ENCODE measurements at regions not wholly inside any gene's neighbourhood (a gene's known extent, or its start where the extent isn't known, plus 50 kb on each side); places are given as distances from the start of the nearest gene placed in this dataset.

GRCh38 chr4:4656977-4657376 lies 115.1 kb upstream of the STX18 start:
- TF ChIP-seq POLR2AphosphoS5 (IDR thresholded peaks at IDR 0.05) = no peak
- TF ChIP-seq CTCF (IDR thresholded peaks at IDR 0.05) = no peak
- TF ChIP-seq POLR2A (IDR thresholded peaks at IDR 0.05) = no peak
- TF ChIP-seq EP300 (IDR thresholded peaks at IDR 0.05) = no peak
- no peak for DNase-seq
- Histone ChIP-seq H3K27me3 (no peaks in the 10 kb centered on the region), H3K4me1 (no peaks in the 10 kb centered on the region), H3K36me3 (peaks cover 0 to 9% (median 0%) of the 10 kb centered on the region in 4 donors), H3K9me3 (no peaks in the 10 kb centered on the region), H3K4me3 (no peak overlapping the region), H3K27ac (no peak overlapping the region)
- 95 to 100% (median 96%) methylated on average over 4 of the region's 4 CpGs for WGBS, 5 donors
- intact Hi-C loops (cut with DNase I; ENCODE audit: low total_unique reads) = no loop called here

- intact Hi-C loops (cut with DNase I; ENCODE audit: low total_unique reads) = no loop called here
- H3K4me3 ChIP-seq = no peak overlapping the region
- H3K27ac ChIP-seq = no peak overlapping the region
- no peaks in the 10 kb centered on the region for H3K9me3 ChIP-seq
- 92 to 97% (median 94%) methylated on average over 4 of the region's 4 CpGs for WGBS, 5 donors
- no peaks in the 10 kb centered on the region for H3K27me3 ChIP-seq
- DNase-seq = no peak
- no peaks in the 10 kb centered on the region for H3K4me1 ChIP-seq
- TF ChIP-seq EP300 (IDR thresholded peaks at IDR 0.05) (no peak), CTCF (IDR thresholded peaks at IDR 0.05) (no peak), POLR2AphosphoS5 (IDR thresholded peaks at IDR 0.05) (no peak), POLR2A (IDR thresholded peaks at IDR 0.05) (no peak)
- peaks cover 0 to 9% (median 0%) of the 10 kb centered on the region in 4 donors for H3K36me3 ChIP-seq
These were observed 114.1 kb upstream of the STX18 start for GRCh38 chr4:4655901-4656300.

- no peak overlapping the region for H3K4me3 ChIP-seq
- no peak for TF ChIP-seq POLR2A (IDR thresholded peaks at IDR 0.05)
- no peak for TF ChIP-seq POLR2AphosphoS5 (IDR thresholded peaks at IDR 0.05)
- TF ChIP-seq EP300 (IDR thresholded peaks at IDR 0.05) = no peak
- TF ChIP-seq CTCF (IDR thresholded peaks at IDR 0.05) = no peak
- 78 to 88% (median 84%) methylated on average over 2 of the region's 2 CpGs for WGBS, 5 donors
- no peaks in the 10 kb centered on the region for H3K4me1 ChIP-seq
- DNase-seq = no peak
- no peaks in the 10 kb centered on the region for H3K27me3 ChIP-seq
- no peak overlapping the region for H3K27ac ChIP-seq
- peaks cover 0 to 9% (median 0%) of the 10 kb centered on the region in 4 donors for H3K36me3 ChIP-seq
- H3K9me3 ChIP-seq = no peaks in the 10 kb centered on the region
- intact Hi-C loops (cut with DNase I; ENCODE audit: low total_unique reads) = no loop called here
These were observed 113.2 kb upstream of the STX18 start for GRCh38 chr4:4655011-4655410.

GRCh38 chr4:4651811-4652755 lies 110.2 kb upstream of the STX18 start:
- Histone ChIP-seq H3K27ac (no peak overlapping the region), H3K9me3 (no peaks in the 10 kb centered on the region), H3K27me3 (no peaks in the 10 kb centered on the region), H3K4me1 (no peaks in the 10 kb centered on the region), H3K36me3 (peaks cover 0 to 5% (median 0%) of the 10 kb centered on the region in 4 donors), H3K4me3 (no peak overlapping the region)
- no peak for TF ChIP-seq POLR2A (IDR thresholded peaks at IDR 0.05)
- TF ChIP-seq EP300 (IDR thresholded peaks at IDR 0.05) = no peak
- TF ChIP-seq CTCF (IDR thresholded peaks at IDR 0.05) = no peak
- no peak for TF ChIP-seq POLR2AphosphoS5 (IDR thresholded peaks at IDR 0.05)
- no peak for DNase-seq
- 78 to 86% (median 83%) methylated on average over 12 of the region's 12 CpGs for WGBS, 5 donors
- intact Hi-C loops (cut with DNase I; ENCODE audit: low total_unique reads) = no loop called here

Measured in stomach (tissue), 8 donors.